ENCODE measurements at regions not wholly inside any gene's neighbourhood (a gene's known extent, or its start where the extent isn't known, plus 50 kb on each side); places are given as distances from the start of the nearest gene placed in this dataset.

DNA sequence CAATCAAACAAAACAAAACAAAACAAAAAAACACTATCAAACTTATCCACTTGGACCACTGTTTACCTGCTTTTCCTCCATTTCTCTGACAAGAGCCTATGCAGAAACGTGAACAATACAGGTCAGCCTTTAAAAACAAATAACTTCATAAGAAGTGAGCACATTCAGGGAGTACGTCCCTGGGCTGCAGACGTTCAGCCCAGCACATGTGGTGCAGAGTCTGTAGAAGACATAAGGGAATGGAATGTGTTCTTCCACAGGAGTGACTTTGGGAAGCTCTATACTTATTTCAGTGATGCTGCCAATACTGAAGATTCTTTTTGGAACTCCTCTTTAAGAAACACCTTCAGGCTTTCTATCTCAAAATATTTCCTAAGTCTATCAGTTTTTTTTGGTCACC lies 120.6 kb downstream of the SPRY1 start:
- H4K20me1 ChIP-seq (ENCODE audit: control insufficient read depth, insufficient read depth, low read depth, low read length): no peaks in the 10 kb centered on the region
- TF ChIP-seq, protein P1, sequence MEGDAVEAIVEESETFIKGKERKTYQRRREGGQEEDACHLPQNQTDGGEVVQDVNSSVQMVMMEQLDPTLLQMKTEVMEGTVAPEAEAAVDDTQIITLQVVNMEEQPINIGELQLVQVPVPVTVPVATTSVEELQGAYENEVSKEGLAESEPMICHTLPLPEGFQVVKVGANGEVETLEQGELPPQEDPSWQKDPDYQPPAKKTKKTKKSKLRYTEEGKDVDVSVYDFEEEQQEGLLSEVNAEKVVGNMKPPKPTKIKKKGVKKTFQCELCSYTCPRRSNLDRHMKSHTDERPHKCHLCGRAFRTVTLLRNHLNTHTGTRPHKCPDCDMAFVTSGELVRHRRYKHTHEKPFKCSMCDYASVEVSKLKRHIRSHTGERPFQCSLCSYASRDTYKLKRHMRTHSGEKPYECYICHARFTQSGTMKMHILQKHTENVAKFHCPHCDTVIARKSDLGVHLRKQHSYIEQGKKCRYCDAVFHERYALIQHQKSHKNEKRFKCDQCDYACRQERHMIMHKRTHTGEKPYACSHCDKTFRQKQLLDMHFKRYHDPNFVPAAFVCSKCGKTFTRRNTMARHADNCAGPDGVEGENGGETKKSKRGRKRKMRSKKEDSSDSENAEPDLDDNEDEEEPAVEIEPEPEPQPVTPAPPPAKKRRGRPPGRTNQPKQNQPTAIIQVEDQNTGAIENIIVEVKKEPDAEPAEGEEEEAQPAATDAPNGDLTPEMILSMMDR (IDR thresholded peaks at IDR 0.05; ENCODE audit: low read depth, low read length, poor library complexity, severe bottlenecking): no peak
- no peak for TF ChIP-seq EZH2phosphoT487 (IDR thresholded peaks at IDR 0.05; ENCODE audit: borderline replicate concordance, low read length)

DNA sequence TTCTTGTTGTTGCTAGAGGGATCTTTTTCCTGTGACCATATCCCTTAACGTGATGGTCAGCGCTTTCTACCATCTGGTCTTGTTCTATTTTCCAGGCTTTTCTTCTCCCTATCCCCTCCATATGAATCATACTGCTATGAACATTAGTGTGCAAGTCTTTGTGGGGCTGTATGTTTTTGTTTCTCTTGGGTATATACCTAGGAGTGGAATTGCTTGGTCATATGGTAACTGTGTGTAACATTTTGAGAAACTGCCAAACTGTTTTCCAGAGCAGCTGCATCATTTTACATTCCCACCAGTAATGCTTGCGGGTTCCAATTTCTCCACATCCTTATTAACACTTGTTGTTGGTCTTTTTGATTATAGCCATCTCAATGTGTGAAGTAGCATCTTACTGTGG lies 121.4 kb downstream of the SPRY1 start:
- H3K4me2 ChIP-seq (ENCODE audit: low read length): no peak overlapping the region
- TF ChIP-seq, protein P1 (IDR thresholded peaks at IDR 0.05; ENCODE audit: low read depth, low read length, poor library complexity, severe bottlenecking): no peak
- no peak for TF ChIP-seq EZH2phosphoT487 (IDR thresholded peaks at IDR 0.05; ENCODE audit: borderline replicate concordance, low read length)

More for the DNA sequence above, 120.6 kb downstream of the SPRY1 start:
- Histone ChIP-seq H3F3A (ENCODE audit: control insufficient read depth, insufficient read depth) (no peaks in the 10 kb centered on the region), H3K9me3 (ENCODE audit: control insufficient read depth, insufficient read depth, low read length) (no peaks in the 10 kb centered on the region), H3K27ac (ENCODE audit: low read depth, low read length) (no peak overlapping the region), H3K4me1 (ENCODE audit: control insufficient read depth, low read length) (no peaks in the 10 kb centered on the region), H3K9me2 (replicated peaks; ENCODE audit: control insufficient read depth, low read length) (no peaks in the 10 kb centered on the region), H3K27me3 (ENCODE audit: control insufficient read depth, low read length) (no peaks in the 10 kb centered on the region), H3K4me3 (ENCODE audit: low read length) (no peak overlapping the region), H3K79me2 (ENCODE audit: control insufficient read depth, low read length) (no peaks in the 10 kb centered on the region), H3K36me3 (ENCODE audit: control insufficient read depth, low read length) (no peaks in the 10 kb centered on the region), H3K4me2 (ENCODE audit: low read length) (no peak overlapping the region)

DNA sequence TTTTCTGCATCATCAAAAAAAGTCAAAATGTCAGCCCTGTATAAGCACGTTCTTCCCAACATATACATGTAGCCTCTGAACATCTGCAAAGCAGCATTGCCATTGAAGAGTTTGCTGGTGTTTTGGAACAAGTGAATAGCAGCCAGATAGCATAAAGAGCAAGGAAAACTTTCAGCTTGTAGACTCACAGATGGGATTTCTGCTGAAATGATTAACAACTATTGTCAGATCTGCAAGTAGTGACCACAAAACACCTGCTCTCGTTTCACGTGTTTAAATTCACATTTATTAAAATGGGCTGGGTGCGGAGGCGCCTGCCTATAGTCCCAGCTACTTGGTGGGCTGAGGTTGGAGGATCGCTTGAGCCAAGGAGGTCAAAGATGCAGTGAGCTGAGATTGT lies 123.7 kb downstream of the SPRY1 start:
- no peaks in the 10 kb centered on the region for H3K36me3 ChIP-seq (ENCODE audit: control insufficient read depth, low read length)
- H3F3A ChIP-seq (ENCODE audit: control insufficient read depth, insufficient read depth): no peaks in the 10 kb centered on the region
- H3K79me2 ChIP-seq (ENCODE audit: control insufficient read depth, low read length): no peaks in the 10 kb centered on the region
- no peak for TF ChIP-seq EZH2phosphoT487 (IDR thresholded peaks at IDR 0.05; ENCODE audit: borderline replicate concordance, low read length)
- TF ChIP-seq, protein P1 (IDR thresholded peaks at IDR 0.05; ENCODE audit: low read depth, low read length, poor library complexity, severe bottlenecking): no peak
- H3K27me3 ChIP-seq (ENCODE audit: control insufficient read depth, low read length): no peaks in the 10 kb centered on the region; the same call in 1 of the 2 replicates
- no peaks in the 10 kb centered on the region for H3K9me2 ChIP-seq (replicated peaks; ENCODE audit: control insufficient read depth, low read length)
- no peaks in the 10 kb centered on the region for H3K9me3 ChIP-seq (ENCODE audit: control insufficient read depth, insufficient read depth, low read length)
- H4K20me1 ChIP-seq (ENCODE audit: control insufficient read depth, insufficient read depth, low read depth, low read length): no peaks in the 10 kb centered on the region
- H3K4me2 ChIP-seq (ENCODE audit: low read length): no peak overlapping the region
- H3K4me3 ChIP-seq (ENCODE audit: low read length): no peak overlapping the region
- H3K4me1 ChIP-seq (ENCODE audit: control insufficient read depth, low read length): no peaks in the 10 kb centered on the region
- H3K27ac ChIP-seq (ENCODE audit: low read depth, low read length): no peak overlapping the region

More for the DNA sequence above, 121.4 kb downstream of the SPRY1 start:
- H3K27ac ChIP-seq (ENCODE audit: low read depth, low read length): no peak overlapping the region
- no peaks in the 10 kb centered on the region for H3K9me3 ChIP-seq (ENCODE audit: control insufficient read depth, insufficient read depth, low read length)
- no peaks in the 10 kb centered on the region for H3K36me3 ChIP-seq (ENCODE audit: control insufficient read depth, low read length)
- H3K4me1 ChIP-seq (ENCODE audit: control insufficient read depth, low read length): no peaks in the 10 kb centered on the region
- H4K20me1 ChIP-seq (ENCODE audit: control insufficient read depth, insufficient read depth, low read depth, low read length): no peaks in the 10 kb centered on the region
- no peaks in the 10 kb centered on the region for H3F3A ChIP-seq (ENCODE audit: control insufficient read depth, insufficient read depth)
- H3K79me2 ChIP-seq (ENCODE audit: control insufficient read depth, low read length): no peaks in the 10 kb centered on the region
- H3K9me2 ChIP-seq (replicated peaks; ENCODE audit: control insufficient read depth, low read length): no peaks in the 10 kb centered on the region
- H3K27me3 ChIP-seq (ENCODE audit: control insufficient read depth, low read length): no peaks in the 10 kb centered on the region; the same call in 1 of the 2 replicates
- H3K4me3 ChIP-seq (ENCODE audit: low read length): no peak overlapping the region

Data from DOHH2 (cell line).